A549 (cell line): ENCODE measurements at regions not wholly inside any gene's neighbourhood (a gene's known extent, or its start where the extent isn't known, plus 50 kb on each side); places are given as distances from the start of the nearest gene placed in this dataset.

Source experiments
- BHLHE40 ChIP-seq: IDR thresholded peaks from 2 replicates; pipeline ENCODE4 v1.6.1; 2012; ENCODE audit warnings: low read depth, low read length, inconsistent platforms
- CBX2 ChIP-seq: fragments of 200-600 bp; sonication (generic); IDR thresholded peaks from 2 replicates; pipeline ENCODE4 v1.6.1; 2016; ENCODE audit warnings: low read depth, mild to moderate bottlenecking, borderline replicate concordance
- FOSL2 ChIP-seq, 2 experiments: fragments of 450-650 bp in 1 of 2; fragments of >200 bp in 1 of 2; sonication (Bioruptor Twin) in 1 of 2; formaldehyde crosslinking; IDR thresholded peaks; 2 replicates each; pipeline versions ENCODE4 v1.5.0 to v1.6.1; 2016 to 2020; ENCODE audit warnings: mild to moderate bottlenecking in 1 of 2, moderate library complexity in 1 of 2
- HDAC2 ChIP-seq: fragments of 200-600 bp; sonication (generic); IDR thresholded peaks from 2 replicates; pipeline ENCODE4 v1.6.1; 2016
- NR3C1 ChIP-seq: fragments of >200 bp; sonication (Bioruptor Twin); formaldehyde crosslinking; IDR thresholded peaks from 3 replicates; pipeline ENCODE4 v1.6.1; 2017
- POLR2AphosphoS2 ChIP-seq: conservative IDR thresholded peaks from 2 replicates; pipeline ENCODE4 v1.6.1; 2012; ENCODE audit warnings: low read length, improper control_type of control experiment, inconsistent platforms
- RAD21 ChIP-seq, 2 experiments: fragments of >200 bp in 1 of 2; sonication (Bioruptor Twin) in 1 of 2; formaldehyde crosslinking in 1 of 2; IDR thresholded peaks in 1 of 2; conservative IDR thresholded peaks in 1 of 2; 2 replicates in 1 of 2; 3 replicates in 1 of 2; pipeline ENCODE4 v1.6.1; 2012 to 2018; ENCODE audit warnings: inconsistent platforms in 1 of 2
- TF ChIP-seq, protein P1 (sequence below): fragments of >200 bp; sonication (Bioruptor Twin); formaldehyde crosslinking; IDR thresholded peaks from 3 replicates; pipeline ENCODE4 v1.5.1; 2016
- TF ChIP-seq, protein P2 (sequence below): fragments of 450-650 bp; IDR thresholded peaks from 2 replicates; pipeline ENCODE4 v1.6.1; 2014; ENCODE audit warnings: antibody characterized with exemption
- TF ChIP-seq, protein P3 (sequence below): fragments of 200-600 bp; sonication (generic); IDR thresholded peaks from 2 replicates; pipeline ENCODE4 v1.6.1; 2016; ENCODE audit warnings: antibody characterized with exemption, mild to moderate bottlenecking, moderate library complexity
- TF ChIP-seq, protein P4 (sequence below): fragments of 150-350 bp; IDR thresholded peaks from 2 replicates; pipeline ENCODE4 v1.6.1; 2014; ENCODE audit warnings: low read depth, mild to moderate bottlenecking, low read length

- no peak for TF ChIP-seq POLR2AphosphoS2
- TF ChIP-seq HDAC2, result no peak
- TF ChIP-seq, protein P1, sequence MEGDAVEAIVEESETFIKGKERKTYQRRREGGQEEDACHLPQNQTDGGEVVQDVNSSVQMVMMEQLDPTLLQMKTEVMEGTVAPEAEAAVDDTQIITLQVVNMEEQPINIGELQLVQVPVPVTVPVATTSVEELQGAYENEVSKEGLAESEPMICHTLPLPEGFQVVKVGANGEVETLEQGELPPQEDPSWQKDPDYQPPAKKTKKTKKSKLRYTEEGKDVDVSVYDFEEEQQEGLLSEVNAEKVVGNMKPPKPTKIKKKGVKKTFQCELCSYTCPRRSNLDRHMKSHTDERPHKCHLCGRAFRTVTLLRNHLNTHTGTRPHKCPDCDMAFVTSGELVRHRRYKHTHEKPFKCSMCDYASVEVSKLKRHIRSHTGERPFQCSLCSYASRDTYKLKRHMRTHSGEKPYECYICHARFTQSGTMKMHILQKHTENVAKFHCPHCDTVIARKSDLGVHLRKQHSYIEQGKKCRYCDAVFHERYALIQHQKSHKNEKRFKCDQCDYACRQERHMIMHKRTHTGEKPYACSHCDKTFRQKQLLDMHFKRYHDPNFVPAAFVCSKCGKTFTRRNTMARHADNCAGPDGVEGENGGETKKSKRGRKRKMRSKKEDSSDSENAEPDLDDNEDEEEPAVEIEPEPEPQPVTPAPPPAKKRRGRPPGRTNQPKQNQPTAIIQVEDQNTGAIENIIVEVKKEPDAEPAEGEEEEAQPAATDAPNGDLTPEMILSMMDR, result peak; percentile 74
- TF ChIP-seq, protein P2, sequence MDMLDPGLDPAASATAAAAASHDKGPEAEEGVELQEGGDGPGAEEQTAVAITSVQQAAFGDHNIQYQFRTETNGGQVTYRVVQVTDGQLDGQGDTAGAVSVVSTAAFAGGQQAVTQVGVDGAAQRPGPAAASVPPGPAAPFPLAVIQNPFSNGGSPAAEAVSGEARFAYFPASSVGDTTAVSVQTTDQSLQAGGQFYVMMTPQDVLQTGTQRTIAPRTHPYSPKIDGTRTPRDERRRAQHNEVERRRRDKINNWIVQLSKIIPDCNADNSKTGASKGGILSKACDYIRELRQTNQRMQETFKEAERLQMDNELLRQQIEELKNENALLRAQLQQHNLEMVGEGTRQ, result no peak
- TF ChIP-seq FOSL2 (IDR thresholded peaks at IDR 0.05), result no peak
- TF ChIP-seq FOSL2 (CRISPR knock-in tag; IDR thresholded peaks at IDR 0.05), result no peak
- TF ChIP-seq RAD21 (conservative IDR thresholded peaks at IDR 0.05 in 1 of 2, IDR thresholded peaks at IDR 0.05 in 1 of 2), result peak; percentile 88 to 90
- TF ChIP-seq, protein P3, sequence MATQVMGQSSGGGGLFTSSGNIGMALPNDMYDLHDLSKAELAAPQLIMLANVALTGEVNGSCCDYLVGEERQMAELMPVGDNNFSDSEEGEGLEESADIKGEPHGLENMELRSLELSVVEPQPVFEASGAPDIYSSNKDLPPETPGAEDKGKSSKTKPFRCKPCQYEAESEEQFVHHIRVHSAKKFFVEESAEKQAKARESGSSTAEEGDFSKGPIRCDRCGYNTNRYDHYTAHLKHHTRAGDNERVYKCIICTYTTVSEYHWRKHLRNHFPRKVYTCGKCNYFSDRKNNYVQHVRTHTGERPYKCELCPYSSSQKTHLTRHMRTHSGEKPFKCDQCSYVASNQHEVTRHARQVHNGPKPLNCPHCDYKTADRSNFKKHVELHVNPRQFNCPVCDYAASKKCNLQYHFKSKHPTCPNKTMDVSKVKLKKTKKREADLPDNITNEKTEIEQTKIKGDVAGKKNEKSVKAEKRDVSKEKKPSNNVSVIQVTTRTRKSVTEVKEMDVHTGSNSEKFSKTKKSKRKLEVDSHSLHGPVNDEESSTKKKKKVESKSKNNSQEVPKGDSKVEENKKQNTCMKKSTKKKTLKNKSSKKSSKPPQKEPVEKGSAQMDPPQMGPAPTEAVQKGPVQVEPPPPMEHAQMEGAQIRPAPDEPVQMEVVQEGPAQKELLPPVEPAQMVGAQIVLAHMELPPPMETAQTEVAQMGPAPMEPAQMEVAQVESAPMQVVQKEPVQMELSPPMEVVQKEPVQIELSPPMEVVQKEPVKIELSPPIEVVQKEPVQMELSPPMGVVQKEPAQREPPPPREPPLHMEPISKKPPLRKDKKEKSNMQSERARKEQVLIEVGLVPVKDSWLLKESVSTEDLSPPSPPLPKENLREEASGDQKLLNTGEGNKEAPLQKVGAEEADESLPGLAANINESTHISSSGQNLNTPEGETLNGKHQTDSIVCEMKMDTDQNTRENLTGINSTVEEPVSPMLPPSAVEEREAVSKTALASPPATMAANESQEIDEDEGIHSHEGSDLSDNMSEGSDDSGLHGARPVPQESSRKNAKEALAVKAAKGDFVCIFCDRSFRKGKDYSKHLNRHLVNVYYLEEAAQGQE, result no peak
- no peak for TF ChIP-seq NR3C1
- TF ChIP-seq BHLHE40, result no peak
- no peak for TF ChIP-seq CBX2
- TF ChIP-seq, protein P4, sequence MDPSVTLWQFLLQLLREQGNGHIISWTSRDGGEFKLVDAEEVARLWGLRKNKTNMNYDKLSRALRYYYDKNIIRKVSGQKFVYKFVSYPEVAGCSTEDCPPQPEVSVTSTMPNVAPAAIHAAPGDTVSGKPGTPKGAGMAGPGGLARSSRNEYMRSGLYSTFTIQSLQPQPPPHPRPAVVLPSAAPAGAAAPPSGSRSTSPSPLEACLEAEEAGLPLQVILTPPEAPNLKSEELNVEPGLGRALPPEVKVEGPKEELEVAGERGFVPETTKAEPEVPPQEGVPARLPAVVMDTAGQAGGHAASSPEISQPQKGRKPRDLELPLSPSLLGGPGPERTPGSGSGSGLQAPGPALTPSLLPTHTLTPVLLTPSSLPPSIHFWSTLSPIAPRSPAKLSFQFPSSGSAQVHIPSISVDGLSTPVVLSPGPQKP, result no peak
Observed at GRCh38 chr12:92987362-92987761, 58.3 kb upstream of the EEA1 start.
